Cardiac fibroblast (primary cell): ENCODE measurements at regions not wholly inside any gene's neighbourhood (a gene's known extent, or its start where the extent isn't known, plus 50 kb on each side); places are given as distances from the start of the nearest gene placed in this dataset.

Experiments
- DNase-seq, 2 donors: peaks; one replicate each; pipeline versions ENCODE4 v3.0.0 to v3.0.0-alpha.2; 2010; ENCODE audit warnings: low read depth in 2 of 2
- H3K4me3 ChIP-seq, 2 donors: replicated peaks in 1 of 2; 1 replicate in 1 of 2; 2 replicates in 1 of 2; pipeline ENCODE4 v1.5.1; 2011; ENCODE audit warnings: low read depth in 2 of 2, low read length in 2 of 2, mild to moderate bottlenecking in 2 of 2, moderate library complexity in 1 of 2
- CTCF ChIP-seq: IDR thresholded peaks from one replicate; pipeline ENCODE4 v1.5.1; 2011; ENCODE audit warnings: low read depth, mild to moderate bottlenecking, low read length, inconsistent platforms

GRCh38 chr5:67262956-67263355, 66.4 kb upstream of the CD180 start:
- TF ChIP-seq CTCF, result no peak
- no peak overlapping the region for H3K4me3 ChIP-seq
- peak in 1 of 2 donors; percentile 46 for DNase-seq

GRCh38 chr5:67262206-67262605, 65.6 kb upstream of the CD180 start:
- no peak for TF ChIP-seq CTCF
- DNase-seq, result no peak
- no peak overlapping the region for H3K4me3 ChIP-seq

- no peak for DNase-seq
- H3K4me3 ChIP-seq, result no peak overlapping the region
- no peak for TF ChIP-seq CTCF
These were observed 63.1 kb upstream of the CD180 start for GRCh38 chr5:67259548-67260215.

GRCh38 chr5:67257500-67257899, 60.9 kb upstream of the CD180 start:
- no peak for DNase-seq
- TF ChIP-seq CTCF, result no peak
- no peak overlapping the region for H3K4me3 ChIP-seq

GRCh38 chr5:67257077-67257476, 60.5 kb upstream of the CD180 start:
- no peak for TF ChIP-seq CTCF
- DNase-seq, result no peak
- H3K4me3 ChIP-seq, result no peak overlapping the region

GRCh38 chr5:67255881-67256280, 59.3 kb upstream of the CD180 start:
- H3K4me3 ChIP-seq, result no peak overlapping the region
- peak in 1 of 2 donors; percentile 28 for DNase-seq
- no peak for TF ChIP-seq CTCF

GRCh38 chr5:67253911-67254310, 57.3 kb upstream of the CD180 start:
- TF ChIP-seq CTCF, result no peak
- no peak overlapping the region for H3K4me3 ChIP-seq
- peak in 1 of 2 donors; percentile 35 for DNase-seq
